Smooth muscle cell (in vitro differentiated cells): ENCODE measurements at regions not wholly inside any gene's neighbourhood (a gene's known extent, or its start where the extent isn't known, plus 50 kb on each side); places are given as distances from the start of the nearest gene placed in this dataset.

Experiments
- DNase-seq: peaks from one replicate; lab custom pipeline; 2025; ENCODE audit not compliant: unreplicated experiment; lab: John Stamatoyannopoulos, UW
- H2AFZ ChIP-seq: fragments of 200-600 bp; sonication (generic); 2 replicates; pipeline ENCODE4 v1.6.0; 2016; ENCODE audit warnings: antibody characterized with exemption, low read depth, mild to moderate bottlenecking
- H3F3A ChIP-seq: fragments of 200-600 bp; sonication (generic); 2 replicates; pipeline ENCODE4 v1.6.0; 2017; ENCODE audit warnings: antibody characterized with exemption, low read depth
- H3K27ac ChIP-seq: fragments of 200-600 bp; sonication (generic); 2 replicates; pipeline ENCODE4 v1.5.1; 2016; ENCODE audit warnings: low read depth, mild to moderate bottlenecking
- H3K27me3 ChIP-seq: fragments of 200-600 bp; sonication (generic); 2 replicates; pipeline ENCODE4 v1.6.1; 2016; ENCODE audit warnings: low read depth, mild to moderate bottlenecking
- H3K36me3 ChIP-seq: fragments of 200-600 bp; sonication (generic); 2 replicates; pipeline ENCODE4 v1.5.1; 2016; ENCODE audit warnings: low read depth
- H3K4me1 ChIP-seq: fragments of 200-600 bp; sonication (generic); 2 replicates; pipeline ENCODE4 v1.5.1; 2016; ENCODE audit warnings: low read depth
- H3K4me2 ChIP-seq: fragments of 200-600 bp; sonication (generic); 2 replicates; pipeline ENCODE4 v1.6.0; 2016; ENCODE audit warnings: mild to moderate bottlenecking
- H3K4me3 ChIP-seq: fragments of 200-600 bp; sonication (generic); 2 replicates; pipeline ENCODE4 v1.5.1; 2016; ENCODE audit warnings: mild to moderate bottlenecking
- H3K79me2 ChIP-seq: fragments of 200-600 bp; sonication (generic); 2 replicates; pipeline ENCODE4 v1.6.0; 2016; ENCODE audit warnings: low read depth, mild to moderate bottlenecking
- H3K9ac ChIP-seq: fragments of 200-600 bp; sonication (generic); 2 replicates; pipeline ENCODE4 v1.6.0; 2016; ENCODE audit warnings: low read depth
- H3K9me3 ChIP-seq: fragments of 200-600 bp; sonication (generic); replicated peaks from 2 replicates; pipeline ENCODE4 v1.5.1; 2016; ENCODE audit warnings: low read depth
- H4K20me1 ChIP-seq: fragments of 200-600 bp; sonication (generic); 2 replicates; pipeline ENCODE4 v1.6.0; 2016; ENCODE audit warnings: low read depth
- WGBS: methylation state at CpG from one replicate; pipeline ENCODE4 v1.1.7; 2016; ENCODE audit warnings: low lambda C conversion rate; 5-methylcytosine and 5-hydroxymethylcytosine counted together
- TF ChIP-seq, protein P1 (sequence below): fragments of 200-600 bp; sonication (generic); IDR thresholded peaks from 2 replicates; pipeline ENCODE4 v1.5.1; 2017; ENCODE audit warnings: borderline replicate concordance, mild to moderate bottlenecking, antibody characterized with exemption; ENCODE audit not compliant: insufficient read depth, poor library complexity, severe bottlenecking

DNA sequence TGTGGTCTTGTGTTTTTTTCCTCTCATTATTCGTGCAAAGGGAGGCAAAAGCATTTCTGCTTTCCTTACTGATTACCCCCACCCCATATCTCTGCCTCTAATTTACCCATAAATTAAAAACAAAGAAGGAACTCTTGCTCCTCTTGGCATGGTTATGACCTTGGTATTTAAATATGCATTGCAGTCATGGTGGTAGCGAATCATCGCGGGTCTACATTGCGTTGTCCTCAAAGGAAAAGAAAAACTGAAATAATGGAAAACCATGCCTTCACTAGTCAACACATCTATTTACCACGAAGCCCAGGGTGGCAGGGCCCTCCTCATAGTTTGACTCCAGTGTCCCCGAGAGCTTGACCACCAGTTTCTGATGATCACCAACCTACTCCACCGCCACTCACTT, 126.7 kb upstream of the PARP11 start:
- Histone ChIP-seq H3K4me1 (no peaks in the 10 kb centered on the region), H4K20me1 (no peaks in the 10 kb centered on the region), H3K27ac (peak overlapping the region; percentile 91), H3K9ac (peak overlapping the region; percentile 77), H2AFZ (no peak overlapping the region), H3K4me3 (no peak overlapping the region), H3K4me2 (no peak overlapping the region), H3K79me2 (no peaks in the 10 kb centered on the region), H3F3A (no peaks in the 10 kb centered on the region), H3K27me3 (no peaks in the 10 kb centered on the region), H3K36me3 (no peaks in the 10 kb centered on the region), H3K9me3 (no peaks in the 10 kb centered on the region)
- no peak for DNase-seq
- 93% methylated on average over 8 of the region's 8 CpGs for WGBS
- TF ChIP-seq, protein P1, sequence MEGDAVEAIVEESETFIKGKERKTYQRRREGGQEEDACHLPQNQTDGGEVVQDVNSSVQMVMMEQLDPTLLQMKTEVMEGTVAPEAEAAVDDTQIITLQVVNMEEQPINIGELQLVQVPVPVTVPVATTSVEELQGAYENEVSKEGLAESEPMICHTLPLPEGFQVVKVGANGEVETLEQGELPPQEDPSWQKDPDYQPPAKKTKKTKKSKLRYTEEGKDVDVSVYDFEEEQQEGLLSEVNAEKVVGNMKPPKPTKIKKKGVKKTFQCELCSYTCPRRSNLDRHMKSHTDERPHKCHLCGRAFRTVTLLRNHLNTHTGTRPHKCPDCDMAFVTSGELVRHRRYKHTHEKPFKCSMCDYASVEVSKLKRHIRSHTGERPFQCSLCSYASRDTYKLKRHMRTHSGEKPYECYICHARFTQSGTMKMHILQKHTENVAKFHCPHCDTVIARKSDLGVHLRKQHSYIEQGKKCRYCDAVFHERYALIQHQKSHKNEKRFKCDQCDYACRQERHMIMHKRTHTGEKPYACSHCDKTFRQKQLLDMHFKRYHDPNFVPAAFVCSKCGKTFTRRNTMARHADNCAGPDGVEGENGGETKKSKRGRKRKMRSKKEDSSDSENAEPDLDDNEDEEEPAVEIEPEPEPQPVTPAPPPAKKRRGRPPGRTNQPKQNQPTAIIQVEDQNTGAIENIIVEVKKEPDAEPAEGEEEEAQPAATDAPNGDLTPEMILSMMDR: no peak

DNA sequence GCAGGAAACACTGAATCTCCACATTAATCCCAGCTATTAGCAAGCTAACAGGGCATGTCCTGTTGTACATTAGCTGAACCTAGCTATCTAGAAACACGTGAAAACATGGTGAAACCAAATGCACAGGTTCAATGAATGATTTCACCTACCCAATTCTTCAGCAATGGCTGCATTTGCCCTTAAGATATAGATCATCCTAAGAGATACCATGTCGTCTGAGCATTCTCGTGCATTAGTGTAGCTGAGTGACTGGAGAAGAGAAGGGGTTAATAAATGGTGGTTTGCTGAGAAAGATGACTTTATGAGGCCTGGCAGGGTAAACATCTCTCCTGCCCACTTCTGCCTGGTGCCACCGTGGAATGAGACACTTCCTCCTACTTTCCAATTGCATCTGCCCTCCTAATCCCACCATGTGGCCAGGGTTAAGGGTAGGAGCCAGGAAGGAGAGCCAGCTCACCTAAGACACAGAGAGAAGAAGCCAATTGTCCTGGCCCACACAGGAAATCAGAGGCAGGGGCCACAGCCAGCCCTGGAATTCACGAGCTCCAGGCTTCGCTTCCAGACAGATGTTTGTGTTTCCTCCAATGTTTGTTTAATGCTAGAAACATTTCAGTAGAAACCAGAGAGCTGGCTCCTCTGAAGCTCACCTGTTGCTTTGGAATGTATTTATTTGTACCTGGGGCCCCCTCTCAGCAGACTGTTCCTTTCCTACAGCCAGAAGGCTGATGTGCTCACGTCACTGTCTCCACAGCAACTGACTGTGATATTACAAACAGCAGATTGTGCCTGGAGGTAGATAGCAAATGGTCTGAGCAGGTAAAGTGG, 126.0 kb upstream of the PARP11 start:
- TF ChIP-seq, protein P1: no peak
- H3K4me1 ChIP-seq: no peaks in the 10 kb centered on the region
- no peaks in the 10 kb centered on the region for H3K27me3 ChIP-seq
- H3K36me3 ChIP-seq: no peaks in the 10 kb centered on the region
- peak overlapping the region; percentile 91 for H3K27ac ChIP-seq
- H3K9me3 ChIP-seq: no peaks in the 10 kb centered on the region
- H2AFZ ChIP-seq: no peak overlapping the region
- 60% methylated on average over 7 of the region's 7 CpGs for WGBS
- H4K20me1 ChIP-seq: no peaks in the 10 kb centered on the region
- peak overlapping the region; percentile 80 for H3K9ac ChIP-seq
- no peak for DNase-seq
- H3F3A ChIP-seq: no peaks in the 10 kb centered on the region
- H3K4me2 ChIP-seq: peak overlapping the region; percentile 45
- no peaks in the 10 kb centered on the region for H3K79me2 ChIP-seq
- no peak overlapping the region for H3K4me3 ChIP-seq

DNA sequence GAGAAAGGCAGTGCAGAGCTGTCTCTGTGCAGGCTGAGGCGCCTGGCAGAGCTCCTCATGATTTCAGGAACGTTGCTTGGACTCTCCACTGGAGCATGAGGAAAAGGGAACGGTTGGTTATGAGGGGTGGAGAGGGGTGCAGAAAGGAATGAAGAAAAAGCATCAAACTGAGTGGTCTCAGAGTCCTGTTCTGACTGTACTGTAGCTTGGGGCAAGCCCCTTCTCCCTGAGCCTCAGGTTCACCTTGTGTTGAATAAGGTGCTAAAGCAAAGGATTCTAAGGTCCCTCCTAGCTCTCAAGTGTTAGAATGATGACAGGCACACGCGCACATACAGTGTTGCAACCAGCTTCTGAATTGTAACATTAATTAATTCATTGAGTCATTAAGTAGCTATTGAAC, 125.2 kb upstream of the PARP11 start:
- 92% methylated on average over 5 of the region's 5 CpGs for WGBS
- TF ChIP-seq, protein P1: no peak
- H4K20me1 ChIP-seq: no peaks in the 10 kb centered on the region
- peak overlapping the region; percentile 91 for H3K27ac ChIP-seq
- no peaks in the 10 kb centered on the region for H3K79me2 ChIP-seq
- no peak overlapping the region for H2AFZ ChIP-seq
- H3F3A ChIP-seq: no peaks in the 10 kb centered on the region
- H3K4me2 ChIP-seq: no peak overlapping the region
- H3K9ac ChIP-seq: no peak overlapping the region
- no peaks in the 10 kb centered on the region for H3K36me3 ChIP-seq
- H3K4me3 ChIP-seq: no peak overlapping the region
- H3K4me1 ChIP-seq: no peaks in the 10 kb centered on the region
- H3K27me3 ChIP-seq: no peaks in the 10 kb centered on the region
- no peaks in the 10 kb centered on the region for H3K9me3 ChIP-seq
- no peak for DNase-seq

DNA sequence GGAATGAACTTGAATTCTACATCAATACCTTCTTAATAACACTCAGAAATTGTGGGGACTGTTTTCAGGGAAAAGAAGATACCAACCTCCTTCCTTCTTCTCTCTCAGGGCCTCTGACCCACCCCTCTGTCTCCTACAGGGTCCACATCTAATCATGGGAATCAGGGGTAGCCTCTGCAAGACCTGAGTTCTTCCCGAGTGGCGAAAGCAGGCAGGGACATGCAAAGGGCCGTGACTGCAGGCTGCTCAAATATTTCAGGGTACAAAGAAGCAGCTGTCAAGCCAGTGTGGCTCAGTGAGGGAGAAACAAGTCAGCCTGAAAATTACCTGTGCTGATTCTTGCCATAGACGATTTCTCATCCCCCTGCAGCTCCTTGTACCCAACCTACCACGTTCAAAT, 123.1 kb upstream of the PARP11 start:
- Histone ChIP-seq H3K4me1 (no peaks in the 10 kb centered on the region), H3K27me3 (no peaks in the 10 kb centered on the region), H3K9ac (no peak overlapping the region), H3K79me2 (no peaks in the 10 kb centered on the region), H2AFZ (peak overlapping the region; percentile 57), H3K4me3 (no peak overlapping the region), H3K36me3 (no peaks in the 10 kb centered on the region), H3F3A (no peaks in the 10 kb centered on the region), H3K9me3 (no peaks in the 10 kb centered on the region), H4K20me1 (no peaks in the 10 kb centered on the region), H3K27ac (no peak overlapping the region), H3K4me2 (no peak overlapping the region)
- TF ChIP-seq, protein P1: no peak
- no peak for DNase-seq
- WGBS: 64% methylated on average over 5 of the region's 5 CpGs
